ENCODE measurements at regions not wholly inside any gene's neighbourhood (a gene's known extent, or its start where the extent isn't known, plus 50 kb on each side); places are given as distances from the start of the nearest gene placed in this dataset.

GRCh38 chr6:122147291-122147690 lies 252.2 kb upstream of the HSF2 start:
- Mint-ChIP-seq H3K36me3 (ENCODE audit: low read depth) (no peaks in the 10 kb centered on the region), H3K27me3 (ENCODE audit: low read depth) (no peaks in the 10 kb centered on the region), H3K9me3 (no peaks in the 10 kb centered on the region), H3K27ac (no peak overlapping the region), H3K4me1 (peaks cover 11% of the 10 kb centered on the region), H3K4me3 (no peak overlapping the region)
- no peak for TF ChIP-seq CTCF (IDR thresholded peaks at IDR 0.05; ENCODE audit: unreplicated experiment in 3 of 3)

DNA sequence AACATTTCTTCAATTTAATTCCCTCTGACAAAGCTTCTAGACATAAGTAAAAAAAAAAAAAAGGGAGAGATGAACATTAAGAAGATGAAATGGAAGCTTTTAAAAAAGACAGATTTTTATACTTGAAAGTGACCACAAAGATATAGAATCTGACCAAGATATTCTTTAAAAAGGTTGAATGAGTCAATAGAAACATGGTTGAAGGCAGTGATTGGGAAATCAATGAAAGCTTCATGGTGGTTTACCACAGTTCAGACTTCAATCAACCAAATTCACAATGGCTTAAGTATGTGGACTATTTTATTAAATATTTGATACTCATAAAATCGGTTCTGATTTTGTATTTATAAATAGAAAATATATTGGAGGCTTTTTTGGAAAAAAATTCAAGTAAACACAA lies 248.4 kb upstream of the HSF2 start:
- TF ChIP-seq CTCF (IDR thresholded peaks at IDR 0.05; ENCODE audit: unreplicated experiment in 3 of 3), result no peak
- Mint-ChIP-seq H3K27ac (no peak overlapping the region), H3K27me3 (ENCODE audit: low read depth) (no peaks in the 10 kb centered on the region), H3K9me3 (no peaks in the 10 kb centered on the region), H3K36me3 (ENCODE audit: low read depth) (no peaks in the 10 kb centered on the region), H3K4me3 (no peak overlapping the region), H3K4me1 (peaks cover 13% of the 10 kb centered on the region)

DNA sequence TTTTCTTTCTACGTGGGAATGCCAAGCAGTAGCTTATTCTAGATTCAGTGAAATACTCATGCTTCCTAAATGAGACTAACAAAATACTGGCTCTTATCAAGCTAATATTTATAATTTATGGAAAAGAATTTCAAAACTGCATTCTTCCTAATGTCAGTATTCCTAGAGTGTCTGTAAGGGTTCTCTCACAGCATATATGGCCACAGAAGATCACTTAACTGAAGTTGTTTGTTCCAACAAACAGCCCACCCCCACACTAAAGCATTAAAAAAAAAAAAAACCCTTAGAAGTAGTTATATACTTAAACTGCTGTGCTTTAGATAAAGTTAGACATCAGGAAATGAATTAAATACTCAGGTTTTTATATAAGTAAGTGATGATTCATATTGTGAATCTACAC lies 247.7 kb upstream of the HSF2 start:
- H3K27me3 Mint-ChIP-seq (ENCODE audit: low read depth), result no peaks in the 10 kb centered on the region
- no peak overlapping the region for H3K27ac Mint-ChIP-seq
- no peaks in the 10 kb centered on the region for H3K36me3 Mint-ChIP-seq (ENCODE audit: low read depth)
- no peak for TF ChIP-seq CTCF (IDR thresholded peaks at IDR 0.05; ENCODE audit: unreplicated experiment in 3 of 3)
- no peaks in the 10 kb centered on the region for H3K9me3 Mint-ChIP-seq
- H3K4me1 Mint-ChIP-seq, result peaks cover 13% of the 10 kb centered on the region
- H3K4me3 Mint-ChIP-seq, result no peak overlapping the region

DNA sequence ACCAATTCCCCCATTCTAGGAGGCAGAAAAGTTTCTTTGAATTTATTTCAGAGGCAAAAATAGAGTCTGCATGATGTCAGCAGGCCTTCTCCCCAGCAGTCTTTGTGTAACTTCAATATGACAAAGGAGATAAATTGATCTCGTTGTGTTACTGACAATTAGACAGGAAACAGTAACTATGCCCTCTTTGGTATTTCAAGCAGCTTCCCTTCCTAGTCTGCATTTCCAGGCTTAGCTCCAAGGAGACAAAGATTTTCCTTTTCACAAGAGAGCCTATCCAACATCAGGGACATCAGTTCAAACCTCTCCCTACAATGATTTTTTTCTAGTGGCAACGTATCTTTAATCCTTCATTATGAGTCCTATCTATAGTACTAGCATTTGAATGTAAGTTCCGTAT lies 245.9 kb upstream of the HSF2 start:
- no peaks in the 10 kb centered on the region for H3K36me3 Mint-ChIP-seq (ENCODE audit: low read depth)
- no peak for TF ChIP-seq CTCF (IDR thresholded peaks at IDR 0.05; ENCODE audit: unreplicated experiment in 3 of 3)
- H3K4me1 Mint-ChIP-seq, result peaks cover 13% of the 10 kb centered on the region
- no peaks in the 10 kb centered on the region for H3K9me3 Mint-ChIP-seq
- H3K27ac Mint-ChIP-seq, result no peak overlapping the region
- H3K27me3 Mint-ChIP-seq (ENCODE audit: low read depth), result no peaks in the 10 kb centered on the region
- H3K4me3 Mint-ChIP-seq, result no peak overlapping the region

DNA sequence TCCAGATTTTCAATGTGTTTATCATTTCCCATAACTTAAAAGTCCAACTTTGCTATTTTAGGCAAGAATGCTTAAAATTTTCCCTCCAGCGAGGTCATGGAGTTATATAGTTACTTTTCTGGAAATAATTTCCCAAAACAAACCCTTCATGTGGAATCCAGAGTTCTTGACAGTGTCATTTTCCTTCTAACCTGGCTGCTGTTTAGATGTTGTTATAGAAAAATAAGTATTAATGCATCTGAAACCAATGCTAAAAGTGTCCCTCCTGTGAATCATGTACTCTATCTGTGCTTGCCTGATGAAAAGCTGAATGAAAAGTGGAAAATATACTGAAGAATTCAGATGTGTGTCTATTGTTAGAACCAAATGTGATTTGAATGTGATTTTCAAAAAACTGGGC lies 245.3 kb upstream of the HSF2 start:
- H3K4me3 Mint-ChIP-seq, result no peak overlapping the region
- no peaks in the 10 kb centered on the region for H3K36me3 Mint-ChIP-seq (ENCODE audit: low read depth)
- no peak for TF ChIP-seq CTCF (IDR thresholded peaks at IDR 0.05; ENCODE audit: unreplicated experiment in 3 of 3)
- H3K4me1 Mint-ChIP-seq, result peaks cover 13% of the 10 kb centered on the region
- no peaks in the 10 kb centered on the region for H3K9me3 Mint-ChIP-seq
- no peaks in the 10 kb centered on the region for H3K27me3 Mint-ChIP-seq (ENCODE audit: low read depth)
- H3K27ac Mint-ChIP-seq, result no peak overlapping the region

GRCh38 chr6:122154912-122155575 lies 244.4 kb upstream of the HSF2 start:
- Mint-ChIP-seq H3K4me3 (no peak overlapping the region), H3K27me3 (ENCODE audit: low read depth) (no peaks in the 10 kb centered on the region), H3K36me3 (ENCODE audit: low read depth) (no peaks in the 10 kb centered on the region), H3K27ac (no peak overlapping the region), H3K4me1 (peaks cover 13% of the 10 kb centered on the region), H3K9me3 (no peaks in the 10 kb centered on the region)
- TF ChIP-seq CTCF (IDR thresholded peaks at IDR 0.05; ENCODE audit: unreplicated experiment in 3 of 3), result no peak

All from nephron (organoid).